Kidney glomerular epithelial cell (primary cell): ENCODE measurements at regions not wholly inside any gene's neighbourhood (a gene's known extent, or its start where the extent isn't known, plus 50 kb on each side); places are given as distances from the start of the nearest gene placed in this dataset.
"Not testable (repeated sequence)": the region's sequence is repeated elsewhere in the genome, so short reads cannot be mapped to it uniquely, and the experiment has no call there.

Source experiments
- DNase-seq: peaks from one replicate; lab custom pipeline; 2025; lab: John Stamatoyannopoulos, UW

DNA sequence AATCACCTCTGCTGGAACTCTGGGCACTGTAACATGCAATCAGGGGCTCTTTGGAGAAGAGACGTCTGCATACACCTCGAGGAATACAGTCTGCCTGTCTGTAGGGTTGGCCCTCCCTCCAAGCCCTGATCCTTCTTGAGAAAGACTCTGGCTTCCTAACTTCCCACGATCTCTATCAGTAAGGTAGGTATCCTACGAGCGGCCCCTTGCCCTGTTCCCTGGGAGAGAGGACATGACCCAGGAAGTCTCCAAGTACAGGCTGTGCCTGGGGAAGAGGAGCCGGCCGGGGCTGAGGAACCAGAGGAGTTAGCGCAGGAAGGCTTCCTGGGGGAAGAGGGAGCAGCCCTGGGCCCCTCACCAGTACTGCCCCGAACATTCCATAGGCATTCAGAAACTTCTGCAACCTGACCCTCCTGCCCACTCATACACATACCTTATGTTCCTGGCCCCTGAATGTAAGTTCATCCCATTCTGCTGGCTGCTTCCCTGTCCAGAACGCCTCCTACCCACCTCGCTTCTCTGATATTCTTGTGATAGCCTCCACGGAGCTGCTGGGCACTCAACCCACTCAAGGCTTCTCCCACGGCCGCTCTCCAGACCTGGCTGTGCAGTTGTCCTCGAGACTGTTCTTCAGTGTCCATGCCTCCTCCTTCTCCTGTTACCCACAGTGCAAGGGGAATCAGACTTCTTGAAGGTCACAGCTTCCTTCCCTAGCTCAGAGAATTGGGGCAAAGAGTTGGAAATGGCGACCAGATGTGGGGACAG, 116.1 kb downstream of the CYP26B1 start:
- DNase-seq, result no peak

DNA sequence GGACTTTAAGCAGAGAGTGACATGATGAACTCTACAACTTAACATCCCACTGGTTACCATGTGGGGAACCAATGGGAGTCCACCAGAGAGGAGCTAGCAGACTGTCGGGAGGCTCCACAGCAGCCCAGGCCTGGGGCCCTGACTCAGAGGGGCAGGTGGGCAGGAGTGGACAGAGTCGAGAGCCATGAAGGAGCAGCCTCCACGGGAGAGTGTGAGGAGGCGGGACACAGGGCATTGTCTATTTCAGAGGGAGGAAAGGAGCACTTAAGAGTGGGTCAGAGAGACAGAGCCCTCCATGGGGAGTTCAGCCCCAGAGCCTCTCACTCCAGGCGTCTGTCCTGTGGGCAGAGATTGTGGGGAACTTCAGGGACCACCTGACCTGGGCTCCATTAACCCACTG, 118.7 kb downstream of the CYP26B1 start:
- no peak for DNase-seq

DNA sequence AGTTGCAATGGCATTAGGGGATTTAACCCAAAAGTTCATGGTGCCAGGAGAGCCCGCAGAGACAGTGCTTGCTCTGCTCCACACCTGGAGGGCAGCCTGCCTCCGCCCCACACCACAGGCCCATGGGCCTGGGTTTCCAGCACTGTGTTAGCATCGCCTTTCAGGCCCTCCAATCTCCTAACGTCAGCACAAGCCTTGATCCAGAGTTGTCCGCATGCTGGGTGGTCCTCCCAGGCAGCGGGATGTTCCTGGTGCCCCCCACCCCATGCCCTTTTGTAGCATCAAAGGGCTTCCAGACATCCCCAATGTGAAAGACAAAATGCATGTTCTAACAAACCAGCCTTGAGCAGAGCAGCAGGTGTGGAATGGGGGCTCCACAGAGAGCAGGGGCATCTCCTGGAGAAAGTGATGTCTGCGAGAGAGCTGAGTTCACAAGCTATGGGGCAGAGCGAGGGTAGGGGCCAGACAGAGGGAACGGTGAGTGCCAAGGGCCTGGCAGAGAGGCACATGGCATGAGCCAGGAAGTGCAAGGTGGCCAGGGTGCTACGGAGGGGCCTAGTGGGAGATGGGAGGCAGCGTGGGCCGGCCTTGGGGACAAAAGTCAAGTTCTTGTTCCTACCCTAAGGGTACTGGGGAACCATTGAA, 119.2 kb downstream of the CYP26B1 start:
- DNase-seq, result no peak

DNA sequence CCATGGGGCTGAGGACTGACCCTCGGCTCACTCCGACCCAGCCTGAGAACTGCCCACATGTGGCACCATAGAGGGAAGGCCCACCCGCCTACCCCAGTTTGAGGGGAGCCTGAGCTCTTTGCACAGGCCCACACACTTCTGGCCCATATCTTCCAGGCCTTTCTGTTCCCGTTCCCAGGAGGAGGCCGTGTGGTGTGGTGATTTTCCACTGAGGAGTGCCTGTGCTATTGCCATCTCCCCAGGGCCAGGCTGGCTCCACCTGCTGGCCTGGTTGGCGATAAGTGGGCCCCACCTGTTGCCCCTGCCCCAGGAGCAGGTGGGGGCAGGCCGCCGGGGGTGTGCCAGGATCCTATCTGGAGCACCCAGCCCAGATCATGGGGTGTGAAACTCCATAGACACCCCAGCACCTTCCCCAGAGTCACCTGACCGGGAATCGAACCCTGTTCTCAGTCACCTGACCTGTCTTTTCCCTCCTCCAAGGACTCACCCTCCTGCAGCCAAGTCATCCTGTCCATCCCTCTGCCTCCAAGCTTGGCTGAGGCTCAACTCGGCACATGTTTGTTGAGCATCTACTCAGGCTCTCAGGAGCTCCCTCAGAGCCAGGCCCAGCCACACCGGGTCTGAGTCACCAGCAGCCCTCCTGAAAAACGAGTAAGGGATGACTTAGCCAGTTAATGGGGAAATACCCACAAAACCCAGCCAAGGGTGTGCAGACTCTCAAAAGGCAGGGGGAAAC, 120.1 kb downstream of the CYP26B1 start:
- DNase-seq, result no peak

DNA sequence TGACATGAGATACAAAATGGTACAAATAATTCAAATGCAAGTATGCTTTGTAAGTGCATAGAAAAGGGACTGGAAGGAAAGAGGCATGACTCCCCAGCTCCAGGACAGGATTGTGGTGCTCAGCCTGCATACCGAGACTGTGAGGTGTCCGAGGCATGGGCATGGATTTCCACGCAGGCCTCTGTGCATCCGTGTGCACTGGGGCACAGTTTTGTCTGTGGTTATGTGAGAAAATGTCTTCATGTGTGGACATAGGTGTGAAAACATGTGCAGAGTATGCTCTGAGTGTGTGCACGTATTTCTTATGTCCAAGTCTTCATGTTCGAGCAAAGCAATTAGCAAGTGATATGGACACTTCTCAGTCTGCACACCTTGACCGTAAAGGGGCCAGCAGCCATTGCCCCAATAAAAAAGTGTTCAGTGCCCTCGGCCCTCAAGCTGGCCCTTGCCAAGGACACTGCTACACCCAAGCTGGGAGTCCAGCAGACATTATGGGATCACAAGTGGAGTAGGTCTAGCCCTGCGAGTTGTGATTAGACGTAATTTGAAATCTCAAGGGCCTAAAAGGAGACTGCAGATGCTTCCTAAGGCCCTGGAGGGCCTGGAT, 120.7 kb downstream of the CYP26B1 start:
- no peak for DNase-seq

DNA sequence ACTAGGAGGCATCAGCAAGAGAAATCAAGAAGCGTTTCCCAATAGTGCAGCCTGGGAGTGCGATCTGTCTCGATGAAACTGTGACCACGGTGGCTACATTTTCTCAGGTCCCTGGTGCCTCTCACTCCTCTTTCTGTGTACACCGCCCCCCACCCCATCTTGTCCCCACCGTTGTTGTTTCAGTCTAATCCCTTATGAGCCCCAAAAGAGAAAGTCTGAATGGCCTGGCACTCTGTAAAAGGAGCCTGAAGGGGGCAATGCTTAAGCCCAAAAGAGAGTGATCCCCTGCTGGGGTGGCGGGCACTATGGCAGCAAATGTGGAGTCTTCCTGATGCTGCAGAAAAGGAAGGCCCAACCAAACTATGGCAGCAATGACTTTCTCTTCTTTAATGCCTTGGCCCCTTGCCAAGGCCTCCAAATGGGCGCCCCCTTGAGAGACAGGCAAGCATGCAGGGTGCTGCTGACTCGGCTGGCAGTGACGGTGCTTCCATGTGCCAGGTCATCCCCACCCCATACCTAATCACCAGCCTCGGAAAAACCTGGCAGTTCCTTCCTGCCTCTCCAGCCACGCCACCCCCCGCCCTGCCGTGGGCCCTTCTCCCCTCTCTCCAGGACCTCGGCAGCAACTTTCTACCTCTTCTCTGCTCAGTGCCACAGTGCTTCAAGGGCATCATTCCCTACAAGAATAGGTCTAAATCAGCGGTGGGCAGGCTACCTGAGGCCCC, 123.0 kb downstream of the CYP26B1 start:
- no peak for DNase-seq

DNA sequence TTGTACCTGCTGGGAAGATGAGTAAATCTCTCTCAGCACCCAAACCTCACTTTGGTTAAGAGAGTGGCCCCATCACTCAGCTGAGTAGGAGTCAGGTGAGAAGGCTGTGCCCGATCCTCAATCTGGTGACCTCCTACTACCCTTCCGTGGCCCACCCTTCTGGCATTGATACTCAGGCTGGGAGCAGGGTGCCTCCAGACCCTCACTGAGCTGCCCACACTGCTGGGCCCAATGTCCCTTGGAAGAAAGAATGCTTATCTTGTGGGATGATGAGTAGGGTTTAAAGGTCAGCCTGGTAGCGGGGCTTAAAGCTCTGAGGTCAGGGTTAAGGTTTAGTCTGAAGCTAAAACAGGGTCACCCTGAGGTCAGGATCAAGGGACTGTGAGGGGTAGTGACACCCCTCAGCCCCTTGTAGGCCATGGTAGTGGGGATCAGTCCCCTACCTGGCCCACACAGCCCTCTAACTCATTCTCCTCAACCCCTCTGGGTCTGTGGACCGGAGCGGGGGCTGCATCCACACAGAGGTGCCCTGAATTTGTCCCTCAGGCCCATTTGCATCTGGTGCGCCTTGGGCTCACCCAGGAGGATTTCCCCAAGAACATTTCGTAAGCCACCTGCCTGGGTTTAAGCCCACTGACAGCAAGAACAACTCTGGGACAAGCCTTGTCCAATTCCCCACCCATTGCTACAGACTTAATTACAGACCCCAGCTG, 123.8 kb downstream of the CYP26B1 start:
- DNase-seq, result no peak

DNA sequence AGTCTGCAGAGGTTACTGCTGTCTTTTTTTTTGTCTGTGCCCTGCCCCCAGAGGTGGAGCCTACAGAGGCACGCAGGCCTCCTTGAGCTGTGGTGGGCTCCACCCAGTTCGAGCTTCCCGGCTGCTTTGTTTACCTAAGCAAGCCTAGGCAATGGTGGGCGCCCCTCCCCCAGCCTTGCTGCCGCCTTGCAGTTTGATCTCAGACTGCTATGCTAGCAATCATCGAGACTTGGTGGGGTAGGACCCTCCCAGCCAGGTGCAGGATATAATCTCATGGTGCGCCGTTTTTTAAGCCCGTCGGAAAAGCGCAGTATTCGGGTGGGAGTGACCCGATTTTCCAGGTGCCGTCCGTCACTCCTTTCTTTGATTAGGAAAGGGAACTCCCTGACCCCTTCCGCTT, 126.3 kb downstream of the CYP26B1 start:
- DNase-seq, result not testable (repeated sequence)

DNA sequence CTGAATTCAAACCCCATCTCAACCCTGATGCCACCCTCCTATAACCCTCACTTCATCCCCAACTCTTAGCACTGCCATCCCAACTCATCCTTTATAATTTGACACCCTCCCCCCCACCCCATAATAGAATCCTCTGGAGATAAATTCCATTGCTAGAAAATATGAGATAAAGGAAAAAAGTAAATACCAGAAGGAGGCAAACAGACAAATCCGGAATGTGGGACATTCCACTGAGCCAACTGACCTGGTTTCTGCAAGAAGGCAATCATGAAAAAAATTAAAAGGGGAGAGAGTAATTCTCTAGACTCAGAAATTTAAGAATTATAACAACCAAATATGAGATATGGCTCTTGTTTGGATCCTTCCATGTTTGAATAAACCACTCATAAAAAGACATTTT, 132.4 kb downstream of the CYP26B1 start:
- no peak for DNase-seq

DNA sequence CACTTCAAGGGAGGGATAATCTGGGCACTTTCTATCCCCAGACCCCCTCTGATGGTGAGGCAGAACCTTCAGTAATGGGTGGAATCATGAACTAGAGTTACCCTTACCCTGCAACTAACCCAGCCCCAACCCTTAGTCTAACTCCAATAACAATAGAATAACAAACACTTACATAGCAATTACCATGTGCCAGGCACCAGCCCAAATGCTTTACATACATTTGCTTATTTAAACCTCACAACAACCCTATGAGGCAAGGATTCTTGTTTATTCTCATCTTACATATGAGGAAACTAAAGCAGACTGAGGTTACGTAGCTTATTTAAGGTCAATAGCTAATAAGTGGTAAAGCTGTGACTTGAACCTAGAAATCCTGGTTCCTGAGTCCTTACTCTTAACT, 132.8 kb downstream of the CYP26B1 start:
- no peak for DNase-seq

DNA sequence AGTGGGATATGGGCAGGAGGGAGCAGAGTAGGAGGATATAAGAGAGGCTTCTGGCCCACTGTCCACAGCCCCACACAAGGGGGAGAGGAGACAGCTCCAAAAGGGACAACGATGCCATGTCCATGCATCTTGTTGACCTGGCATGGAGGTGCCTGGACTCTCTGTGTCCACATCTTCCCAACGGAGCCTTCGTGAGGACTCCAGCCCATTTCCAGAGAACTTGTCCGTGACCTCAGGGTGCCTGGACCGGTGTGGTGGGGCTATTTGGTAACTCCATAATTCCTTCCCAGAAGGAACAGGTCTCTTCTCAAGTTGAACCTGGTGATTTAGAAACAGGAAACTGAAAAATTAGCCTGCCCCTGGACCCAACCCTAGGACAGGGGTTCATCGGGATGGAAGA, 133.9 kb downstream of the CYP26B1 start:
- no peak for DNase-seq

DNA sequence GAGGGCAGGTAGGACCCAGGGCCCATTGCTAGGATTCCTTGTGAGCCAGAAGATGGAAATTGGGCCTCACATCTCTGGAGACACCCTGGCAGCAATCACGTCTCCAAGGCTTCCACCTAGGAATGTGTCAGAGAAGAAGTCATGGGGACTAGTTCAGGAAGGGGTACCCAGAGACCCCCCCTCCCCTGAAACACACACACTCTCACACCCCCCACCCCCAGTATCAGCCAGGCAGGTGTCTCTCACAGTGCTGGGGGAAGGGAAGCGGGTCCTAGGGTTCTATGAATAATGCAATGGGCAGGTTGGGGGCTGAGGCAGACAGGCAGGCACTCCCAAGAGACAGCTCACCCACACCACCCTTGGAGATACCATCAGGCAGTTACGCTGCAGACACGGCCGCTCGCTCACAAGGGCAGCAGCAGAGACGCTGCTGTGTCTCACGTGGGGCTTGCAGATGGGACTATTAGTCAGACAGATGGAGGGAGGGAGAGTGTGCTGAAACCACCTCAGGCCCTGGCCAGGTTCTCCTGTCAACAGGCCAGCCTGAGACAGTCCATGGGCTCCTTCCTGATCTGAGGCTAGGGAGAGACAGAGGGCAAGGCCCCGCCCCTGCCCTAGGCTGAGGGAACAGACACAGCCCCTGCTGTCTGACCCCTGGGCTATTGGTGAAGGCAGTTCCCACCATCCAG, 134.6 kb downstream of the CYP26B1 start:
- DNase-seq, result no peak

DNA sequence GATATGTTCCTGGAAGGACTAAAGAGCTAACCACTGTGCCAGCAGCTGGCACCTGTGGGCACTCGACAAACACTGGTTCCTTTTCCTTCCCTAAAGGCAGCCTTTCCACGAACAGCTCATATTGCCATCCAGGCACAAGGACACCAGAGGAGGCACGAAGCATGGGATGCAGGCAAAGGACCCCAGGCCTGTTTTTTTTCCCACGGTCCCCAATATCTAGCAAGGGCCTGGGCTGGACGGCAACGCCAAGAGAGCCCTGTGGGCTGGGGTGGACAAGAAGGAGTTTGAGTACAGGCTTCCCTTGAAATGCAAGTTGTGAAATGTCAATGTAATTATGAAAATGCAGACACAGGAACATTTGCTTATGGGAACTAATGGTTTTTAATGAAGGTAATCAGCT, 135.9 kb downstream of the CYP26B1 start:
- no peak for DNase-seq

DNA sequence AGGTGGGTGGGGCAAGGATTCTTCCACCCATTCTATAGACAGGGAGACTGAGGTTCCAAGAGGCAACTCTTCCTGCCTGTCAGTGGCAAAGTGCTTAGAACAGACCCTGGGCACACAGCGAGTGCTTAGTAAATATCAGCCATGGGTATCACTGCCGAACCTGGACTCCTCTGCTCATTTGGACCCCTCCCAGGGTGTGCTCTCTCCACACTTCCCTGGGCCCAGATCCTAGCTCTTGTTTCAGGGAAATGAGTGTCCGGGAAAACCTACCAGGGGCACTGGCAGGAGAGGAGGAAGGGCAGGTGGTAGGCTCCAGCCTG, 136.3 kb downstream of the CYP26B1 start:
- DNase-seq, result no peak

DNA sequence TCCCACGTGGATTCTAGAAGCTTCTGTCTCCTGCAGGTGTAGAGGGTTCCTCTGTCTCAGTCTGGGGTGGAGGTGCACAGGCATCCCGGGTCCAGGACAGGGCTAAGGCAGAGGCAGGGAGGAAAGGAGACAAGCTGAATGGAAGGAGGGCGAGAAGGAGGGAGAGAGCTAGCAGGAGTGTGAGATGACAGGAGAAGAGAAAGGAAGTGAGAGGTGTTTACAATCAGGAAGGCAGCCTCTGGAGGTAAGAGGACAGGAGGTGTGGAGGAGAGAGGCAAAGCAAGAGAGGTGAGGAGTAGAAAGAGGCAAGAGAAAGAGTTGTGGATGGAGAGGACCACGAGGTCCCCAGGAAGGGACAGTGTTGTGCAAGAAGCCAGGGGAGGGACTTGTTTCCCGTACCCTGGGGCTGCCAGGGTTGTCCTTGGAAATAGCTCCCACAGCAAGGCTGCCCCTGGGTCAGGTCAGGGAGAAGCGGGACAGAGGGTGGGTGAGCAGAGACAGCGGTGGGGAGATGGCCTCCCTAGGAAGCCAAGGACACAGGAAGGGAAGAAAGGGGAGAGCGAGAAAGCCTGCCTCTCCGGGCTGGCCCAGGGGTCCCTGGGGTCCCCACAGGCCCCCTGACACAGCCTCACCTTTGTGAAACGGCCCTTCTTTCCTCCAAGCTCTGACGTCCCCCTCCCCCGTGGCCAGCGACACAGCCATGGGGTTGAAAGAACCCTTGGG, 136.9 kb downstream of the CYP26B1 start:
- DNase-seq, result no peak

DNA sequence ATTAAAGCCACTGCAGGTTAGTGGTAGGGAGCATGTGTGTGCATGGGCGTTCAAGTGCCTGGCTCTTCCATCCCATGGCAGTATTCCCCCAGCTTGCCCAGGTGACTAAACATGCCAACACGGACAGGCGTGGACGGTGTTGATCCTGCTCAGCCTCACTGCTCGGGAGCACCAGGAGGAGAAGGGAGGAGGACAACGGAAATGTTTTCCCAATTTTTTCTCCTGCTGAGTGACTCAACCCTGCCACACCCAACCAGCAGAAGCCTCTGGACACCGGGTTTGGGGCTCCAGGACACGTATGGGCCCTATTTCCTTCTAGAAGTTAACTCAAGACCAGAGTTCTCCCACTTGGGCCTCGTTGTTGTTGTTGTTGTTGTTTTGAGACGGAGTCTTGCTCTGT, 139.1 kb downstream of the CYP26B1 start:
- no peak for DNase-seq

DNA sequence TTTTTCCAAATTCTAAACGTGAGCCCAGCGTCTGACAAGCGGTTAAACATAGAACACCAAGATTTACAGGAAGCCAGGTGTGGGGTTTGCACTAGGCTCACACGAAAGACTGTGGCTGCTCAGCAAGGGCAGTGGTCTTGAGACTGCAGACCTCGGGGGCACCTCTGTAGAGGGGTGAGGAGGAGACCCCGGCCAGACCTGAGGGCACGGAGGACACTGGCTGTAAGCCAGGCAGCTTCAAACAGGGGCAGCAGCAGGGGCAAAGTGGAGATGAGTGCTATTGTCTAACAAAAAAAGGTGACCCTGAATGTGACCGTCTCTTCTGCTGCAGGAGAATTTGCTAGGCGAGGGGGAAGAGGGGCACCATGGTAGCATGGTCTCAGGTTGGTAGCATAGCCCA, 140.3 kb downstream of the CYP26B1 start:
- DNase-seq, result no peak

DNA sequence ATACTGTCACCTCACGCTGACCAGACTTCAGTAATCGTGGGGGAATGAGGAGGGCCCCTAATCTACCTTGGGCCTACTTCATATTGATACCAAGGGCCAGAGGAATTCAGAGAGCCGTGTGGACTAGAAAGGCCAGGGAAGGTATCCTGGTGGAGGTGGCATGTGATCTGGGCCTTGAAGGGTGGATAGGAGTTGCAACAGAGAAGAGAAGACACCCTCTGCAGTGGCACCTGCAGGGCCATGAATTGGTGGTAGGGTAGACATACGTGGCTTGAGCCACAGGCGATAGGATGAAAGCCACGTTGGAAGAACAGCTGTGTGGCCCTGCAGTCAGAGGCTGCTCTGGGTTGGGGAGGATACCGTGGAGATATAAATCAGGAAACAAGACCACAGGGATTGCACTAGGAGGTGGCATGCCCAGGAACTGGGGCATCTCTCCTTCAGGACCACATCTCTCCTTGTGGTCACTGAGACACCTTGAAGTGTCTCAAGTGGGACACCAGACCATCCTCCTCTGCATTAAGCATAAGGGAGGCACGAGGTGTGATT, 141.4 kb downstream of the CYP26B1 start:
- no peak for DNase-seq

DNA sequence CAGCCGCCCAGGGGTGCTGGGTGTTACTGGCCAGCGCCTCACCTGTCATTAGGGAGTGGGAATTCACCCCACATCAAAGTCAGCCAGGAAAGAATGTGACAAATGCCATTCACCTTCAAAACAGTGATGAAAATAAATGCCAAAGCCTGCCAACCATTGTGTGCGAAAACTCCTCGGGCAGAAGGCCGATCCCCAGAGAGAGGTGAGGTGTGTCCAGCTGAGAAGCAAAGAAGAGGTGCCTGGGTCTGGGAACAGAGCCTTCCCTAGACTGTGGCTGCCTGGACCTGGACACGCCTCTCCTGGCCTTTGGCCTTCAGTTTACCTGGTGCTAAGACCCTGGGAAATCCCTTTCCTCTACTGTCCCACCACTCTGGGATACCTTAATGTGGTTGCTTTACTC, 142.7 kb downstream of the CYP26B1 start:
- no peak for DNase-seq
